Nephron progenitor cell (in vitro differentiated cells): ENCODE measurements at regions not wholly inside any gene's neighbourhood (a gene's known extent, or its start where the extent isn't known, plus 50 kb on each side); places are given as distances from the start of the nearest gene placed in this dataset.

ENCODE experiments used
- DNase-seq: peaks from one replicate; pipeline ENCODE4 v3.0.0; 2021
- H3K27ac Mint-ChIP-seq: 2 replicates; pipeline ENCODE4 v1.8.0; 2021; ENCODE audit warnings: mild to moderate bottlenecking, moderate library complexity, mixed read lengths
- H3K27me3 Mint-ChIP-seq: 2 replicates; pipeline ENCODE4 v1.8.0; 2021; ENCODE audit warnings: mild to moderate bottlenecking, low read depth, mixed read lengths; ENCODE audit not compliant: poor library complexity
- H3K36me3 Mint-ChIP-seq: 2 replicates; pipeline ENCODE4 v1.8.0; 2021; ENCODE audit warnings: low read depth, mixed read lengths
- H3K4me1 Mint-ChIP-seq: 2 replicates; pipeline ENCODE4 v1.8.0; 2021; ENCODE audit warnings: mixed read lengths
- H3K4me3 Mint-ChIP-seq: 2 replicates; pipeline ENCODE4 v1.8.0; 2021; ENCODE audit warnings: mild to moderate bottlenecking, moderate library complexity, mixed read lengths
- H3K9me3 Mint-ChIP-seq: 2 replicates; pipeline ENCODE4 v1.8.0; 2021; ENCODE audit warnings: mild to moderate bottlenecking, moderate library complexity, mixed read lengths
- TF ChIP-seq, protein P1 (sequence below): fragments of 200-600 bp; sonication (generic); IDR thresholded peaks from 2 replicates; pipeline ENCODE4 v1.5.0; 2021; ENCODE audit warnings: antibody characterized with exemption

DNA sequence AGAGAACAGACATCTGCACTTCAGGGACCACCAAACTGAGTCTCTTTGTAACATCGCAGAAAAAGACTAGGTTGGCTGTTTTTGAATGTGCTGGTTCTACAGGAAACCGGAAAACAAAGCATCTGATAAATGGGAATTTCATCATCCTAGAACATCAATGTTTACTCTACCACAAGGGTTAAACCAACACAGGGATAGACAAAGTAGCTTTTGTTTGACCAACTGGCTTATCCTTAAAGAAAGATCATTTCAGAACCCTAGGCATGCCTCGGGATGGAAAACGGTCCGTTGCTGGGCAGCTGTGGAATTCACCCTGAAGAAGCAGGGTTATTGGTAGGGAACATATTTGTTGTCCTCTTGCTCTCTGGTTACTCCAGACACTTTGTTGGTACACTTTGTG lies 2355.5 kb upstream of the AGA start:
- Mint-ChIP-seq H3K4me3 (no peak overlapping the region), H3K27ac (no peak overlapping the region), H3K9me3 (peaks cover under 1% of the 10 kb centered on the region), H3K27me3 (peaks cover 5% of the 10 kb centered on the region), H3K36me3 (no peaks in the 10 kb centered on the region), H3K4me1 (no peaks in the 10 kb centered on the region)
- TF ChIP-seq, protein P1, sequence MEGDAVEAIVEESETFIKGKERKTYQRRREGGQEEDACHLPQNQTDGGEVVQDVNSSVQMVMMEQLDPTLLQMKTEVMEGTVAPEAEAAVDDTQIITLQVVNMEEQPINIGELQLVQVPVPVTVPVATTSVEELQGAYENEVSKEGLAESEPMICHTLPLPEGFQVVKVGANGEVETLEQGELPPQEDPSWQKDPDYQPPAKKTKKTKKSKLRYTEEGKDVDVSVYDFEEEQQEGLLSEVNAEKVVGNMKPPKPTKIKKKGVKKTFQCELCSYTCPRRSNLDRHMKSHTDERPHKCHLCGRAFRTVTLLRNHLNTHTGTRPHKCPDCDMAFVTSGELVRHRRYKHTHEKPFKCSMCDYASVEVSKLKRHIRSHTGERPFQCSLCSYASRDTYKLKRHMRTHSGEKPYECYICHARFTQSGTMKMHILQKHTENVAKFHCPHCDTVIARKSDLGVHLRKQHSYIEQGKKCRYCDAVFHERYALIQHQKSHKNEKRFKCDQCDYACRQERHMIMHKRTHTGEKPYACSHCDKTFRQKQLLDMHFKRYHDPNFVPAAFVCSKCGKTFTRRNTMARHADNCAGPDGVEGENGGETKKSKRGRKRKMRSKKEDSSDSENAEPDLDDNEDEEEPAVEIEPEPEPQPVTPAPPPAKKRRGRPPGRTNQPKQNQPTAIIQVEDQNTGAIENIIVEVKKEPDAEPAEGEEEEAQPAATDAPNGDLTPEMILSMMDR, result no peak
- DNase-seq, result no peak

DNA sequence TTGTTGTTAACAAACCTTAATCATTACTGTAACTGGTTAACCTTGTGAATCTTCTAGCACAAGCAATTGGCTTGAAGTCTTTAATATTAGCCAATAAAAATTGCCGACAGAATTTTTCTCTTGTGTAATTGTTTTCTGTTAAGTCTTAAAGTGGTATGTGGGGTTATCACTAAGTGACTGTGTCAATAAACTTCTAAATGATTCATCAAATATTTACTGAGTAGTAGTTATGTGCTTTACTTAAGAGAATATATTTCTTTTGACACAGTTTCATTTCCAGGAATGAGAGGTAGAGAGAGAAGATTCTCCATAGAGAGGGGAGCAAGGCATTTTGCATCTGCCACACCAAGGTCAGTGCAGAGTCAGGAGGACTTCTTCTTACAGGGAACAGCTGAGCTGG lies 2361.6 kb upstream of the AGA start:
- no peak overlapping the region for H3K27ac Mint-ChIP-seq
- no peak overlapping the region for H3K4me3 Mint-ChIP-seq
- no peaks in the 10 kb centered on the region for H3K9me3 Mint-ChIP-seq
- TF ChIP-seq, protein P1, result no peak
- H3K4me1 Mint-ChIP-seq, result no peaks in the 10 kb centered on the region
- no peak for DNase-seq
- H3K36me3 Mint-ChIP-seq, result no peaks in the 10 kb centered on the region
- no peaks in the 10 kb centered on the region for H3K27me3 Mint-ChIP-seq

DNA sequence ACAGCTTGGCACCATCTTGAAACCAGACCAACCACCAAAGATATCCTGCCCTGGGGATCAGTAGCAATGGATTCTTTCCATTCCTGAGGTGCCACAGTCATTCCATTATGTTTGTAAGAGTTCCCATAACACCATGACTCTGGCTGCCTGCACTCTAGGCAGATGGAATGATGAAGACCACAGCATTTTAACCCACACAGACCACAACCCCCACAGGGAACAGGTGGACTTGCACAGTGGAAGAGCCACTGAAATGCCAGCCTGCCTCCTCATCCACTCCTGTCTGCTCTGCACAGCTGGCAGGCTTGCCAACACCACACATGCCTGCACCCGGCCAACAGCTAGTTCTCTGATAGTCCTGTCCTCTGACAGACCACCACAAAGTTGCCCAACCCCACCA lies 2362.2 kb upstream of the AGA start:
- no peak for DNase-seq
- Mint-ChIP-seq H3K4me3 (no peak overlapping the region), H3K27ac (no peak overlapping the region)

DNA sequence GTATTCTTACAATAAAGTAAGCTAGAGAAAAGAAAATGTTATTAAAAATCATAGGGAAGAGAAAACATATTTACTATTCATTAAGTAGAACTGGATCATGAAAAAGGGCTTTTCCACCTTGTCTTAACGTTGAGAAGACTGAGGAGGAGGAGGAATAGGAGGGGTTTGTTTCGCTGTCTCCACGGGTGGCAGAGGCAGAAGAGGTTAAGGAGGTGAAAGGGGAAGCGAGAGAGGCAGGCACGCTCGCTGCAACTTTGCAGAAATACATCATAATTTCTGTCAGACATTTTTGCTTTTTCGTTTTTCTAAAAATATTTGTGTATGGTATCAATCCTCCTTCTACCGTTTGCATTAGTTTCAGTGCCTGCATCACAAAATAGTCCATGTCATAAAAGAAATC lies 2375.1 kb upstream of the AGA start:
- TF ChIP-seq, protein P1, result no peak
- Mint-ChIP-seq H3K27me3 (no peaks in the 10 kb centered on the region), H3K36me3 (no peaks in the 10 kb centered on the region), H3K27ac (no peak overlapping the region), H3K4me1 (no peaks in the 10 kb centered on the region), H3K9me3 (no peaks in the 10 kb centered on the region), H3K4me3 (no peak overlapping the region)
- no peak for DNase-seq

More for the DNA sequence above, 2362.2 kb upstream of the AGA start:
- Mint-ChIP-seq H3K36me3 (no peaks in the 10 kb centered on the region), H3K27me3 (no peaks in the 10 kb centered on the region), H3K9me3 (no peaks in the 10 kb centered on the region), H3K4me1 (no peaks in the 10 kb centered on the region)
- TF ChIP-seq, protein P1, result no peak

DNA sequence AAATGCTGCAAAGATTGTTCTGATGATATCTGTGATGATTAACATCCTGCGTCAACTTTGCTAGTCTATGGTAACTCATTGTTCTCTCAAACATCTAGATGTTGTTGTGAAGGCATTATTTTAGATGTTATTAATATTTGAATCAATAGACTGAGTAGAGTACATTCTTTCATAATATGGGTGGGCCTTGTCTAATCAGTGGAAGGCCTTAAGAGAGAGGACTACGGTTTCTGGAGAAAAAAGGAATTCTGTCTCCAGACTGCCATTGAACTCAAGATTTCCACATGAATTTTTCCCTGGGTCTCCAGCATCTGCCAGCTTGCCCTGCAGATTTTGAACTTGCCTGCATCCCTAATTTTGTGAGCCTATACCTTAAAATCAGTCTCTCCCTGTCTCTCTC lies 2381.1 kb upstream of the AGA start:
- H3K36me3 Mint-ChIP-seq, result no peaks in the 10 kb centered on the region
- no peak for DNase-seq
- H3K4me1 Mint-ChIP-seq, result no peaks in the 10 kb centered on the region
- H3K9me3 Mint-ChIP-seq, result no peaks in the 10 kb centered on the region
- no peak overlapping the region for H3K4me3 Mint-ChIP-seq
- H3K27ac Mint-ChIP-seq, result no peak overlapping the region
- TF ChIP-seq, protein P1, result no peak
- no peaks in the 10 kb centered on the region for H3K27me3 Mint-ChIP-seq

DNA sequence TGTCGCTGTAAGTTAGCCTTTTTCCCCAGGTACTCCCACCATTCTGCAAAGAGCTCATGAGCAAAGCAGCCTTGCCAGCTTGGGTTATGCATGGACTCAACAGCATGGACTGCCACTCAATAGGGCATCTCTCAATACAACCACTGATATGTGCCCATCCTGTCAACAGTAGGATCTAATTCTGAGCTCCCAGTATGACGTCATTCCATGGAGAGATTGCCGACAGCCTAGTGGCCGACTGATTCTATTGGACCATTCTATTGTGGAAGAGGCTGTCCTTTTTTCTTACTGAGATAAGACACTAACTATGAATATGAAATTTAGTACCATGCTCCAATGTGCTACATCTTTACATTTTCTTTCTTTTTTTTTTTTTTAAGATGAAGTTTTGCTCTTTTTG lies 2389.0 kb upstream of the AGA start:
- Mint-ChIP-seq H3K4me3 (no peak overlapping the region), H3K27me3 (peaks cover 3% of the 10 kb centered on the region), H3K9me3 (no peaks in the 10 kb centered on the region), H3K4me1 (no peaks in the 10 kb centered on the region), H3K36me3 (no peaks in the 10 kb centered on the region), H3K27ac (no peak overlapping the region)
- DNase-seq, result no peak
- TF ChIP-seq, protein P1, result no peak
